T1000 (cell line): ENCODE measurements at regions not wholly inside any gene's neighbourhood (a gene's known extent, or its start where the extent isn't known, plus 50 kb on each side); places are given as distances from the start of the nearest gene placed in this dataset.

ENCODE experiments used
- DNase-seq: peaks from one replicate; lab custom pipeline; 2025; ENCODE audit warnings: mixed read lengths; lab: John Stamatoyannopoulos, UW

DNA sequence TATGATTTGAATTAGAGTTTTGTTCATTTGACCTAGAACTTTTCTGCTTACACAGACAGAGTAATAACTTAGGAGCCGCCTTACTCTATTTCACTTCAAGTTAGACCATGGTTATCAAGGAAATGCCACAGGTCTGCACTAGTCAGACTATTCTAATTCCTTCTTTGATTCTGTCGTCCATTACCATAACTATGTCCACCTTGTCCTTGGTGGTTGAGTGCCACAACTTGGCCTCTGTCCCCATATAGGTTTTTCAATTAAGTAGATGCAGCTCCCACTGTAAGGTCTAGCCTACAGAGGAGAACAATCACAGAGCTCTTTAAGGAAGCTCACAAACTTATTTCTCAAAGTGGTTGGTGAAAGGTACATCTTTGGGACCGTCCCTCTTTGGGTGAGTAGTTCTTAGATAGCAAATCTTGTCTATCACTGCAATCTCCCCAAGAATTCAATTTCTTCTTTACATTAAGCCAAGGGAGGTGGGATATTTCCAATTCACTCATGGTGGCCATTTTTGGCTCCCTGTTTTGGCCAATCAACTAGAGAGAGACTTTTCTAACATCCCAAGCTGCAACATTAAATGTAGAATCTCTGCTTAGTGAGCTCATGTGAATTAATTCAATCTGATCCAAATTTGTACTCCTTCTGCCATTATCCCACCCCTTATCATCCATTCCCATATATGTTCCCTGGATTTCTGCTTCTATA, 434.6 kb downstream of the ADAMTS20 start:
- DNase-seq: no peak

DNA sequence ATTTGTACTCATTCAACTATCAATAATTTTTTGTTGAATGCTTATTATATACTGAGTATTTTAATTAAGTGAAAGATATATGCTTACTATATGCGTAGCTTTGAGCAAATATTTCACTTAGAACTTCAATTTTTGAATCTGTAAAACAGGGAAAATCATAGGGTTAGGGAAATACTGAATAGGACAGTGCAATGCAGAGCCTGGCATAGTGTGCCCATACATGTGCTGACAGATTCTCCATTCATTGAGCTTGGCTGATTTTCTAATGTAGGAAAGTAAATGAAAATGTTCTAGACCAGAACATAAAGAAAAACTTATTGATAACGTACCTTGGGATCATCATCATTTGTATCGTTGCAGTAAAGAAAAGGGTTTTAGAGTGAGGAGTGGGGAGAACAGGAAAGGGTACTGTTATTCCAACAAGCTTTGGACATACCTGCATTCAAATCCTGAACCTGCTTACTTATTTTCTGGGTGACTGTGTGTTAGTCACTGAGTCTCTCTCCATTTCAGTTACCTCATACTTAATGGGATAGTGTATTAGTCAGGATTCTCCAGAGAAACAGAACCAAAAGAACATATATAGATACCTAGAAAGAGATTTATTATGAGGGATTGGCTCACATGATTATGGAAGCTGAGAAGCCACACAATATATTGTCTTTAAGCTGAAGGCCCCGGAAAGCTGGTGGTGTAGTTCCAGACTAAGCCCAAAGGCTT, 436.4 kb downstream of the ADAMTS20 start:
- DNase-seq: no peak

DNA sequence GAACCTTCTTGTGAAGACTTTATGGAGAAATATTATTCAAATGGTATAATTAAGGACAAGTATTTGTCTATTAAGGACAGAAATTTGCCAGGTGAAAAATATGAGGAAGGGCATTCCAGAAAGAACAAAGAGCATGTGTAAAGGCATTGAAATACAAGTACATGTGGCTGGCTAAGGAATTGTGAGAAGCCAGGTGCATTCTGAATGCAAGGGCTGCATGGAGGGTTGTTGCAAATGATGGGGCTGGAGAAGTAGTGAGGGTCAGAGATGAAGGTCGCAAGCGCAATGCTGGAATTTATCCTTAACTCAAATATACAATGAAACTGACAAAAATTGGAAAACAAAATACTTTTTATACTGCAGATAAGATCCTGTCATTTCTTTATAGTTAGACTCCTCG, 437.7 kb downstream of the ADAMTS20 start:
- DNase-seq: no peak

DNA sequence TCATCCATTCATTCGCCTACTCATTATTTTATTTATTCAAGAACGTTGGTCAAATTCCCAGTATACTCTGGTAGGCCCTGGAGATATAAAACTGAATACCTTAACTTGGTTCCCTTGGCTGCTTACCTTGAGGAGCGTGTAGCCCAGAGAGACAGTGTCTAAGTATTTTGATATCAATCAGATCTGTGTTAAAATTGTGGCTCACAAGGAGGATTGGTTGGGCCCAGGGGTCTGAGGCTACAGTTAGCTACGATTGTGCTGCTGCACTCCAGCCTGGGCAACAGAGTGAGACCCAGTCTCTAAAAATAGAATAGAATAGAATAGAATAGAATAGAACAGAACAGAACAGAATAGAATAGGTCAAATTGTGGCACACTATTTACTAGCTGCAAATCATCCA, 438.4 kb downstream of the ADAMTS20 start:
- no peak for DNase-seq

DNA sequence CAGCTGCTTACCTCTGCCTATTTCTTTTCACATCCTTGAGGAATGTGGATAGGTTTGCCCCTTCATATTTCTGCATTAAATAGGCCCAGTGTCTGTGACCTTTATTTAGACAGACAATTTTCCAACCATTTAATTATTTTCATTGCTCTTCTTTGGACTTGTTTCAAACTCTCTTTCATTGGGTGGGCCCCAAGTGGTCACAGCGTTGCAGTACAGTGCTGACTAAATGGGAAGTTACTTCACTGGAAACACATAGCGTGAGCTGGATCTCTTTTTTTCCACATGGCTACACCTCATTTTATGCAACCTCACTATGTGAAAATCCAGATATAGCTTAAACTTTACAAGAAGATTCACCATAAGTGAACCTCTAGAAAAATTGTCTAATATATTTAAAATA, 438.9 kb downstream of the ADAMTS20 start:
- DNase-seq: no peak

DNA sequence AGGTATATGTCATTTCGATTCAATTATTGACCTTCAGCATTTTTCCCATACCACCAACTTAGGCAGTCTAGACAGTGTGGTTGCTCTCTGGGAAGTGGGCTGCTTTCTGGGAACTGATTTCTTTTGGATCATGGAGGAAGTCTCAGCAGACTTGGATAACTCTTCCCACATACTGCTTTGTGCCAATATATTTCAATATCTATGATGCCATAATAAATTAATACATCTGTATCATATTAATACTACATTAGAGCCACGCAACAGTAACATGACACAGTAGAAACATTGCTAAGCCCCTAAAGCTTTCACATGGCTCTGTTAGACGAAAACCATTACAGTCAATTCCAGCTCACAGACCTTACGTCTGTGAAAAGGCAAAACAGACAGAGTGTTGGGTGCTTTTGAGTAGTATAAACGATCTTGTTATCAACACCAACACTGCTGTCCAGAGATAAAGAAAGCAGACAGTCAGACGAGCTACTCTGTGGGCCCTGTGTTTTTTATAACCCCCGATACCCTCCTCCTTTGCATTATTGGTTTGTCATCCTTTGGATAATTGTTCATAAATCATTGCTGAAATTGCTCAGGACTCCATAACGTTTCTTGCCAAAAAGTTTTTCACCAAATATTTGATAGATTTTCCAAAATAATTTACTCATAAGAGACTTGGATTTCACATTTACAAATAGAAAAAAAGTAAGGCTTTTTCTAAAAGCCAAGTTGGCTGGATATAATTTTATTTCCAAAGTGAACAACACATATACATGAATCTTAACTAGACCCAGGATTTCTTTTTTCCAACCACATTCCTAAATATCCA, 439.7 kb downstream of the ADAMTS20 start:
- no peak for DNase-seq

DNA sequence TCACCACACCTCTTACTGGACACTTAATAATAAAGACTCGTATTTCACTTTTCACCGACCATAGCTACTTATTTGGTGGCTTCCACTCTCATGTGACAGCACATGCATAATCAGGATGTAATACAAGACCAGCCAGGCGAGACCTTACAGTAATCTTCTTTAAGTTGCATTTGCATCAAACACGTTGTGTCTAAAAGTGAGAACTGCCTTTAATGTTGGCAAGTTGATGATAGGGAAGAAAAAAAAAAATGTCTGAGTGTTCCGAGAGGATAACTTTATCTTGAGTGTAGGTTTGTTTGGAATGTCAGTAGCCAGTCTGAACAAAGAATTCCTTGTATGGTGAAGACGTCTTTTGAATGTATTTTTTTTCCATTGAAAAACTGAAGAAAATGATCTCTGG, 440.4 kb downstream of the ADAMTS20 start:
- no peak for DNase-seq

DNA sequence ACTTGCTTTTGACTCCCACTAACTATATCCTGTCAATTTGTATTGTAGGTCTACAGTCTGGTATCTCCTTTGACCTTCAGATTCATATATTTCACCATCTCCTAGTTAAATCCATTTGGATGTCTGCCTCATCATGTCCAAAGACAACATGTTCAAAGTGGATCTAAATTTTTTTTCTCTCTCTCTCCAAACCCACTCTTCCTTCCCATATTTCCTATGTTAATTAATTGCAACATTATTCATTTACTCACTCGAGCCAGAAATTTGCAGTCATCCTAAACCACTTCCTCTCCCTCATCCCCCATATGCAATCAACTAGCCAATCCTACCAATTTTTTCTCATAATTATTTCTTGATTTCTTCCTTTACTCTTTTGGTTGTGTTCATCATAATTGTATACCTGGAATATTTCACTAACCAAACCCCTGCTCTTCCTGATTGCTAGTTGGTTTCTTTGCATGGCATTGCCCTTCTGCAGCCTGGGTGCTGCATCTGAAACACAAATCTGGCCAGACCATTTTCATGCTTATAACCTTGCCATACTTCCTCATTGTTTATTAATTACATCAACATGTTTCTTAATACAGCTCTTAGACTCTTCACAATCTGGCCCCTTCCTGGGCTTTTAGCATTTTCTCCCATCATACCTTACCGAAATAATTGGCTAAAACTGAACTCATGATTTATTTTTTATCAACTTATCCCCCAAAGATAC, 442.2 kb downstream of the ADAMTS20 start:
- DNase-seq: no peak

DNA sequence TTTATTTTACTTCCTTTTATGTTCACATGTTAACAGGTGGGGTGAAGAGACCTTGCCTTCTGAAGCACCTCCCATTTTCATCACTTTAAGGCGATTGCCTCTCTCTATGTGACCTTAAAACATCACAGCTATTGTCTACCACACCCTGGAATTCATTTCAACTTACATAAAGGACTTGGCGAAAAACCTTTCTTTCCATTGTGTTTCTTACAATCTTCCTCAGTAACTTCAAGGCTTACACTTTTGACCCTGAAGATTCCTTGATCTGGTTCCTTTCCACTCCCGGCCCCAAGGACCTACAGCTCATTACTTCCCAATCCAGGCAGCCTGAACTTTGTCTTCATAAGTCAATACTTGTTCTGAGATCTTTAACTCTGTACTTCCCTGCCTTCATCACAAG, 443.3 kb downstream of the ADAMTS20 start:
- no peak for DNase-seq

DNA sequence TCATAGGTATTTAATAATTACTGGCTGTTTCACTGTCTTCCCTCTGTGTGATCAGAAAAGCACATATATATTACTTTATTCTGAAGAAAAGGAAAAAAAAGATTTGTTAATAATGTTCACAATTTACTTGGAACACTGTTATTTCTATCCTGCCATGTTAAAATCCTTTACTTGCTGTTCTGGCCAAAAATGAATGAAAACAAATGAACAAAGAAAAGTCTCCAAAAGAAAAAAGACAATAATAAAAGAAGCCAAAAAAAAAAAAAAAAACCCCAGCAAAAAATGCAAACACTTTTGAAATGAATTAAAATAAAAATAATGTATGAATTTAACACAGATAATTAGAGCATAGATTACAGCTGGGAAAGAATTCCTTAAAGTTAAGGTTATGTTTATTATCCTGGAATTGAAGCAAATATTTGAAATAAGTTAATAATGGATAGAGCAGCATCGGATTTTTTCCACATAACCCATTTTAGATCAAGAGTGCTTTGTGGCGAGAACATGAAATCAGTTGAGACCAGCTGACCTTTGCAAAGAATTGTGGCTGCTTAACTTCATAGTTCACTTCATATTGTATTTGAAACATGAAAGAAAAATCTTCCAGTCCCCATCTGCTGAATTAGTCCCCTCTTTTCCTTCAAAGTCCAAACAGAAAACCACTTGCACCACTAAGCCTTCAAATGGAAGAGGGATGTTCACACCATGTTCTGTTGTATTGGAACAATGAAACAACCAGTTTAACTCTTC, 444.8 kb downstream of the ADAMTS20 start:
- no peak for DNase-seq

DNA sequence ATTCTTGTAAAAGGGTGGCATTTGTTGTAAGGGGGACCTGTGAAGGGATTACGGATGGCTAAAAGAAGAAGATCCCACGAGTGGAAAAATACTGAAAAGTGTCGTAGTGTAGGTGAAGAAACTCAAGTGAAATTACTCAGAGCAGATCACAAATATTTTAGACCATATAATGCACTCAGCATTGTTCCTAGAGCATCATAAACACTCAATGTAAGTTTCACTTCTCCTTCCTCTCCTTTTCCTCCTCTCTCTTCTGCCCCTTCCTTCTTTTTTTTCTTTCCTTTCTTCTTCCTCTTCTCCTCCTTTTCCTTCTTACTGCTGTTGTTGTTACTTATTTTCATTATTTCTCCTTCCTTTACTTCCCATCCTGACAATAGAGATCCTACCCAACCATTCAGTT, 445.6 kb downstream of the ADAMTS20 start:
- DNase-seq: no peak

DNA sequence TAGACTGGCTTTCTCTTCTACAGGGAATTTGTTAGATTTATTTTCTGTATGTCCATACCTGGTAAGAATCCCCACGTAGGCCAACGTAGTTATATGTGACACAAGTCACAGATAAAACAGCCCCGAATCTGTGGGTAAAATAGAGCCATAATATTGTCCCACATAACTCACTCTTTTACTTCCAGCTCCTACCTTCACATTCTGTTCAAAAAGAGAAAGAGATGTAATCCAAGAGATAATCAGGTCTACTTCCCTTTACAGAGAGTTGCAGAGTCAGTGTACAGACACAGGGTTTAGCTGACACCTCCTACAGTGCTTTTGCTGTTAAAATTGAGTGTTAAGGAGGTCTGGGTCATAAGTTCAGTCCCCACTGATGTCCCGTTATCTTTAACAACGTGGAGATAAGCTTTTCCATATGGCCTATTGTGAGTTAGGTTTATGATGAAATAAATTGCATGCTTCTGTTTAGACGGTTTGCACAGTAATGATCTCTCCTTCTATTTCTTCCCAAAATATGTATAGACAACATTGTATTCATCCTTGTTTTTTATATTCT, 446.5 kb downstream of the ADAMTS20 start:
- DNase-seq: no peak

DNA sequence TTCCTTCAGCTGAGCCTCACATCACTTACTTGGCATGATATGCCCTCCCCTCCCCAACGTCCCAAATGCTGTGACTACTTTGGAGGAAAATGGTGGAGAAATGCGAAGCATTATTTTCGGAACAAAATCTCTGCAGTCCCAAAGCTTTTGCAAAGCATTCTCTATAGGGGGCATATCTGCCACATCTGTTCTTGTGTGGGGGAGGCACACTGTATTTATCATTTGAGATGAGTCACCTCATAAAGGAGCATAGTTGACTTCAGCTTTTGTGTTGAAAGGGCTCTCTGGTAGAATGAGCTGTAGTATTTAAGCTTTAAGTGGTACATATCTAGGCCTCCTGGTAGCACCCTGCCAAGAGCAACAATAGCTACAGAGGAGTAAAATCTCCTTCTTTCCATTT, 447.5 kb downstream of the ADAMTS20 start:
- peak; percentile 94 for DNase-seq

DNA sequence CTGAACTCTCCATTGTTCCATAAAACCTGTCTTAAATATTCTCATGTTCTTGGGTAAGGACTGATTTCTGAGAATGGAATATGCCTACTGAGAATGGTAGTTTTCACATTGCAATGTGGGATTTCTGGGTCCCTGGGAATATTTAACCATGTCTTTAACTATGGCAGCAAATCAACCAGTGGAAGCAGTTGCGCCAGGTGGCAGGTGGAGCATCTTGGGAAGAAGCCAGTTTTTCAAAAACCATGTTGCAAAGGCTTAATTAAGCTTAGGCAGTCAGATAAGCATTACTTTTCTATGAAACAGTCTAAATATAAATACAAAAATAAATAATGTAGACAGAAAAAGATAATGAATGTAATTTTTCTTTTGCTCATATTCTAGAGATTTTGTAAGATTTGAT, 448.1 kb downstream of the ADAMTS20 start:
- no peak for DNase-seq

DNA sequence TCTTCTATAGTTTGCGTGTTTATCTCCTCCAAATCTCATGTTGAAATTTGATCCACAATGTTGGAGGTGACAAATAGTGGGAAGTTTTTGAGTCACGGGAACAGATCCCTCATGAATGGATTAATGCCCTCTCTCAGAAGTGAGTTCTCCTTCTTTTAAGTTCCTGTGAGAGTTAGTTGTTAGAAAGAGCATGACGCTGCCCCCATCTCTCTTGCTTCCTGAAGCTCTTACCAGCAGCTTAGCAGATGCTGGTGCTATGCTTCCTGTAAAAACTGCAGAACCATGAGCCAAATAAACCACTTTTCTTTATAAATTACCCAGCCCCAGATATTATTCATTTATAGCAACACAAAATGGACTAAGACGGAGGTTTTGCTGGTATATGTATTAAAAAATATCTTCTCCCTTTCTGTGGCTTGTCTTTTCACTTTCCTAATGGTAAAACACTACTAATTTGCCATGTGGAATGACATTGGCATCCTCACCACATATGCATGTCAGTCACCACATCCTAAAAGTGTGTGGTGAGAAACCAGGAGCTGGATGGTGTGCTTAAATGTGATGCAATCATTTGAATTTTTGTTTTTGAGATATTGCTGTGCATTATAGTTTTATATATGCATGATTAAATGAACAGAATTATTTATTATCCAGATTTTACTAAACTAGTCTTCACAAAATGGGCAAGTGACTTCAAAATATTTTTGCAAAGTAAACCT, 449.3 kb downstream of the ADAMTS20 start:
- DNase-seq: no peak

DNA sequence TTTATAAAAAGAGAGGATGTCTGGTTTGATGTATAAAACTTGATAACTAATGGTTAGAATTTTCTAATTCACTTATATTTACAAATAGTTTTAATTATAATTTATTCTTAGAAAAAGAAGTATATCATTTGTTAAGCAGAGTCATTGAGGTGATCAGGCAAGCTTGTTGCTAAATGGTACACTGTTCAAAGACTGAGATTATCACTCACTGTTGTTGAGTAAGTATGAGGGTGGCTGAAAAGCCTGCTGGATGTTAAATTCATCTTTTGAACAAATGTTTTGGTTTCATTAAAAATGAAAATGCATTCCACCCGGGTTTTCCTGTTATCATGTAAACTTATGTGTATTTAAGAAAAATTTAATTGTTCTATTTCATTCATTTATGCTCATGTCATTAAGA, 451.8 kb downstream of the ADAMTS20 start:
- DNase-seq: no peak

DNA sequence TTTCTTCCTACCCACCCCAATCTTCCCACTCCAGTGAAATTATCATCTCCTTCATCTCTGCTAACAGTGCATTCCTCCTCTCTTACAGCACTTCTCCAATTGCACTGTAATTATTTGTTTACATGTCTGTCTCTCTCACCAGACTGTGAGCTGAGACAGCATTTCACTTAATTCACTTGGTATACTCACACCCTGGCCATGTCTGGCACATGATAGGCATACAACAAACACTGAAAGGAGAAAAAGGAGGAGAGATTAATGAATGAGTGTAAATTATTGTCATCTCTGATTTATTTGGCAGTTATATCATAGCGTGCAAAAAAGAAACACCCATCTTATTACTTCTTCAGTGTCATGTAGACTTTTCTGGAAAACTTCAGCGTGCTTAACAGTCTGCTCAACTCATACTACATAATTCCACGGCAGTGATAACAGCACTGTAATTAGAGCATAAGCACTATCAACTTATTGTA, 452.3 kb downstream of the ADAMTS20 start:
- no peak for DNase-seq

DNA sequence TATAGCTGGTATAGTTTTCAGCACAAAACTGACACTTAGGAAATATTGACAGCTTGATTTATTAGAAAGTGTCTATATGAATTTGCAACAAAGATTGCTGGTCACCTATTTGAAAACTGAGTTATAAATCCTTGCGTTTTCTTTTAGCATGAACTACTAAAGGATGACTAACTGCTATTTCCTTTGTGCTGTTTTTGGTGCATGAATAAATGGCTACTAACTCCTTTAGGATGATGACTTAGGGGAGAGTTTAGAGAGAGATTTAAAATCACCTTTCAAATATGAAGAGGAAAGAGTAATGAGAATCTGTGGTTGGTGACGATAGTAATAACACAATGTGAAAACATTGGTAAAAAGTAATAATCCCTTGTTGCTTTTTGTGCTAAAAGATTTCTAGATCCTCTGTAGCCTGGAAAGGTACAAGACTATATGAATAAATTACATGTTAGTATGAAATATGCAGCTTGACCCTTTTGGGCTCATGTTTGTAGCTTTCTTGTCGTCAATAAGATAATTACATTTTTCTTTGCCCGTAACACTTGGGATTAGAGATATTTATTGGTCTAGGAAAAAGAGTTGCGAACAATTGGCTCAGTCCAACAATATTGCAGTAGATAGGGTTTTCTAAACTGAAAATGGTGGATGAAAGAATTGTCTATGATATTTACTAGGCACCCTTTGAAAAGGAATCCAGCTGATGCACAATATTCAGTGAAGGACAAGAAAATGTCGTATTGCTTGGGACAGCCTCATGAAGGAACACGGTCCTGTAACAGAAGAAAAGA, 453.0 kb downstream of the ADAMTS20 start:
- no peak for DNase-seq

DNA sequence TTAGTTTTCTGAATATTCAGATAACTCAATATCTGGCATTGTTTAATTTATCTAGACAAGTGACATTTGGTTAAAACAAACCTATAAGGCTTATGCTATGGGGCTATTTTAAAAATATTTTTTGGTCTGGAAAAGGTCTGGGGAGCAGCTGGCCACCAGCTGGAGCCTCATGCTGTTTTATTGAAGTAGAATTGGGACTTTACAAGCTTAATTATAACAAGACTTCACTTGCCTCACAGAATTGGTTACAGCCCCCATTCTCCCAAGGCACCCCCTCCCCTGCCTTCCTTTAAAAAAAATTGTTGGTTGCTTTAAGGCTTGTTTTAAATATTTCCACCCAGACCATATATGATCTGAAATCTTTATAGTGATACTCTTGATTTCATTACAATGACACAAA, 453.9 kb downstream of the ADAMTS20 start:
- DNase-seq: no peak

DNA sequence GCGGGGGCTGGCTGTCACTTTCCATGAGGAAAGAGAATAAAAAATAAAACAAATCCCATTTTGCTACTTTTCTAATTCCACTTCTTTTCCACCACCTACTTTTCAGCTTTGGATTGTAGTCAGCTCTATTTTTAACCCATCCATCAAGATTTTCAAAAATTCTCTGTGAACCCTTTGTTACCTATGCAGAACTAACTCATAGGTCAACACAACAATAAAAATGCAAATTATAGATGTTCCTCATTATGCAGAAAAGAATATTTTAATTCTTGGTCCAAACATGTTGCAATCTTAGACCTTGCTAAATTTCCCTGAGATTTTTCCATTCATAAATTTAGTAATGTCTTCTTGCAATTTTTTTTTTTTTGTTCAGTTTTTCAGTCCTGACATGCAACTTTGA, 454.5 kb downstream of the ADAMTS20 start:
- DNase-seq: no peak
